ENCODE measurements at regions not wholly inside any gene's neighbourhood (a gene's known extent, or its start where the extent isn't known, plus 50 kb on each side); places are given as distances from the start of the nearest gene placed in this dataset.

DNA sequence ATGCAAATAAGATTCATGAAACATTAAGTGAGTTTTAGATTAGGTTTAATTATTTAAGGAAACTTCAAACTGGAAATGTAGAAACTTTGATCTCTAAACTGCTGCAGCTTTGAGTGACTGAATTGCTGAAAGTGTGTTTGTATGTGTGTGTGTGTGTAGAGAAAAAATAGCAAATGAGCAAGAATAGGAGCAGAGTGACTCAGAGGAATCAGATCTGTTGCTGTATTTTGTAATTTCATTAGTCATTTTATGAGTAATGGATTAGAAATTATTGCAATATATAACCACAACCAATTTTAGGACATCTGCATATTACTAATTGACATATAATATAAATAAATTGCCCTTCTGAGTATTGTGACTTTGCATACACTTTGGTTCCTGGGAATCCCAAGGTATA is 52.8 kb upstream of the SLC9A9 start:
- no peak for DNase-seq

GRCh38 chr3:143902210-143902609 is 53.9 kb upstream of the SLC9A9 start:
- no peak for DNase-seq

DNA sequence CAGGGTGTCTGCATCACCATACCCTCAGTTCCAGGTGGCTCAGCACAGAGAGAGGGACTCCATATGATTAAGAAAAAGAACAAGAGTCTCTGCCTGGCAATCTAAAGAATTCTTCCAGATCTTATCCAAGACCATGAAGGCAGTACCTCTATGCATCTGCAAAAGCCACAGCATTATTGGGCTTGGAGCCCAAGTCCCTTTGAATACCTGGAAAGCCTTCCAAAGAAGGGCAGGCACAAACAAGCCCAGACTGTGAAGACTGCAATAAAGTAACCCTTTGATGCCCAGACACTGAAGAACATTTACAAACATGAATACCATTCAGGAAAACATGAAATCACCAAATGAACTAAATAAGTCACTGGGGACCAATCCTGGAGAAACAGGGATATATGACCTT is 60.9 kb upstream of the DIPK2A start:
- no peak for DNase-seq

GRCh38 chr3:143914257-143914656 is 57.4 kb upstream of the DIPK2A start:
- DNase-seq = no peak

GRCh38 chr3:143918848-143919247 is 52.8 kb upstream of the DIPK2A start:
- DNase-seq = no peak

GRCh38 chr3:143921176-143921575 is 50.4 kb upstream of the DIPK2A start:
- DNase-seq = peak; percentile 34

Measured in RPMI8226 (cell line).